ENCODE measurements at regions not wholly inside any gene's neighbourhood (a gene's known extent, or its start where the extent isn't known, plus 50 kb on each side); places are given as distances from the start of the nearest gene placed in this dataset.
"Not testable (repeated sequence)": the region's sequence is repeated elsewhere in the genome, so short reads cannot be mapped to it uniquely, and the experiment has no call there.

DNA sequence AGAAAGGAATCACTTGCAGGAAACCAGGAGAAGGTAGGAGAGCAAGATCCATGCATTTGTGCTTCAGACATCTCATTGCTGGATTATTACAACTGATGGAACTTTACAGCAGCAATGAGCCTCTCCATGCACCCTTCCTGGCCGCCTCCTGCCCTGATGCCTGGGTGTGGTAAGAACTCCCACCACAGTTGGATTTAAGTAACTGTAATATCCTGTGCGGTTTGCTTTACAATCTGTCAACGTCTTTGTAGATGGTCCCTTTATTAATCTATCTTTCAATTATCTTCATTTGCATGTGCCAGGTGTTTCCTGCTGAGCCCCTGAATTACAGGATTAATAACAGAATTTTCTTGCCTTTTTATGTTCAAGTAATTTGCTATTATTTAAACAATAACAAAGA lies 1300.5 kb upstream of the TMEM132C start:
- no peak for DNase-seq (ENCODE audit: low spot score)

DNA sequence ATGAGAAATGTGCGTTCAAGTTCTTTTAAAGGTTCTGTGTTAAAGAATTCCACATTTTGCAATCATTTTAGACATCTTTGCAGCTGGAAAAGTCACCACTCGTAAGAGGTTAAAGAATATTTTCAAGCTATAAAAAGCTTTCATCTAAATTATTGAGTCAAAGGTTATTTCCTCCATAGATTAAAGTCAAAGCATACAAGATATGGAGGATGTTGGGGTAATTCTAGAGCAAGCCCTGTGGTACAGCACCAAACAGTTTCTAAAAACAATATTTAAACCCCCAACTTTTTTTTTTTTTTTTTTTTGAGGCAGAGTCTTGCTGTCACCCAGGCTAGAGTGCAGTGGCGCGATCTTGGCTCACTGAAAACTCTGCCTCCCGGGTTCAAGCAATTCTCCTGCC lies 1299.8 kb upstream of the TMEM132C start:
- DNase-seq (ENCODE audit: low spot score), result no peak

DNA sequence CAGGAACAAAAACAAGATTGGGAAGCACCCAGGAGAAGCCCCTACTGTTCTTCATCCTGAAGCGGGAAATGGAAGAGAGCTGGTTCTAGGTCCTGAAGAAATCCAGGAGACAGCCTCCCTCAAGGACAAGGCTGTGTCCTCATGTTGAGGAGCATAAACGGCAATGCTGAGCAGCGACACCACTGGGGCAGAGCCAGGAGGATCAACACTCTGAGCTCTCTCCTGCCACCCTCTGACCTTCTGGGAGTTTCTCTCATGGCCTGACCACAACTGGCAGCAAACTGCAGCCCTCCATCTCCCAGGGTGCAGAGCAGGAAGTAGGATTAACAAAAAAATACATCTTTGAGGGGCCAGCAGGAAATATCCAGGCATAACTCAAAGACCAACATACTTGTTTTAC lies 1292.2 kb upstream of the TMEM132C start:
- DNase-seq (ENCODE audit: low spot score), result no peak

DNA sequence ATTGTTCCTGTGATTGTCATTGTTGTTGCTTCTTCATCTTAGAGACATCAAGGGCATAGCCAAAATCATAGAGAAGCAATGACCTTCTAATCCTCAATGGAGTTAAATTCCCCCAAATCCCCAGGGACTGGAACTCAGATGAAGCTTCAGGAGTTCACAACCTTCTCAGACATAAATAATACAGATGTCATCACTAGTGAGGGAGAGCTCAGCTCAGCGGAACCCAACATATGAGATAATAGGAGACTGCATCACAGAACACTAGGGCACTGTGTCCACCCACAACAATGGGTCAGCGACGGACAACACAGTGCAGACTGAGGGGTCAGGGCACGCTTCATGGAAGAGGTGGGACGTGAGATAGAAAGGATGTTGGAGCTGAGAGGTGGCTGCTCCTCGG lies 1290.4 kb upstream of the TMEM132C start:
- DNase-seq (ENCODE audit: low spot score), result no peak

GRCh38 chr12:126979564-126979963 lies 1287.4 kb upstream of the TMEM132C start:
- DNase-seq (ENCODE audit: low spot score), result not testable (repeated sequence)

DNA sequence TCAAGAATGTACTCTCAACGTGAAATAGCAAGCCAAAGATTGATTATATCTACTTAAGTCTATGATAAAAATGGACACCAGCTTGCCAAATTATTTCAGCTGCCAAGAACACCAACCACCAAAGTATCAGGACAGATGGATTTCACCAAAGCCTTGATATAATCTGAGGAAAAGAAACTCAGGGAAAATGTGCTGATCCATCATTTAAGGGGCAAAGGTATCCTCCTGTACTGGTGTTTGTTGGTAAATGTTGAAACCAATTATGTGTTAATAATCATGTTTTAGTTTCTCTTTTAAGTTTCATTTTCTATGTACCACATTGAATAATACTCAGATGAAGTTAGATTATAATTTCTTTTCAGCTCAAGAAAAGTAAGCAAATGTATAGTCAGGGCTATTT lies 1284.3 kb upstream of the TMEM132C start:
- no peak for DNase-seq (ENCODE audit: low spot score)

- DNase-seq (ENCODE audit: low spot score), result not testable (repeated sequence)
Observed at GRCh38 chr12:126983735-126984134, 1283.2 kb upstream of the TMEM132C start.

DNA sequence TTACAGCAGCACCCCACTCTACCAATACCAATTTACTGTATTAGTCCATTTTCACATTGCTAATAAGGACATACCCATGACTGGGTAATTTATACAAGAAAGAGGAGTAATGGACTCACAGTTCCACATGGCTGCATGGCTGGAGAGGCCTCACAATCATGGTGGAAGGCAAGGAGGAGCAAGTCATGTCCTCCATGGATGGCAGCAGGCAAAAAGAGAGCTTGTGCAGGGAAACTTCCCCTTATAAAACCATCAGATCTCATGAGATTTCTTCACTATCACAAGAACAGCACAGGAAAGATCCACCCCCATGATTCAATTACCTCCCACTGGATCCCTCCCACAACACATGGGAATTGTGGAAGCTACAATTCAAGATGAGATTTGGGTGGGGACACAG lies 1281.3 kb upstream of the TMEM132C start:
- DNase-seq (ENCODE audit: low spot score), result not testable (repeated sequence)

DNA sequence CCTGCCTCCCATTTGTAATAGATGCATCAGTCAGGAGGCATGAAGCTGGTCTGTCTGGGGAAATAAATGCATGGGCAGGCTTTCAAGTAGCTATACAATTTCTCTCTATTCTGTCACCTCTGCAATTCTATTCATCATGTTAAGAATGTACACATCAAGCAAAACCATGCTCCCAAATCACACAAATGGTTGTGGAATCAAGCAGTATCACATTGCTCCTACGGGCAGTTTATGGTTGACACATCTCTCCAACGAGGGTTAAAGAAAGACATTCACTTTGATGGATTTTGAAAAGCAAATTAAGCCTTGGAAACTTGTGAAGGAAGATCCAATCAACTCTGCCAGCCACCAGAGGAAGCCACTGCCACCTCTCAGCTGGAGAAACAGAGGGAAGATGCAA lies 1277.4 kb upstream of the TMEM132C start:
- DNase-seq (ENCODE audit: low spot score), result no peak

GRCh38 chr12:126993898-126994297 lies 1273.1 kb upstream of the TMEM132C start:
- no peak for DNase-seq (ENCODE audit: low spot score)

DNA sequence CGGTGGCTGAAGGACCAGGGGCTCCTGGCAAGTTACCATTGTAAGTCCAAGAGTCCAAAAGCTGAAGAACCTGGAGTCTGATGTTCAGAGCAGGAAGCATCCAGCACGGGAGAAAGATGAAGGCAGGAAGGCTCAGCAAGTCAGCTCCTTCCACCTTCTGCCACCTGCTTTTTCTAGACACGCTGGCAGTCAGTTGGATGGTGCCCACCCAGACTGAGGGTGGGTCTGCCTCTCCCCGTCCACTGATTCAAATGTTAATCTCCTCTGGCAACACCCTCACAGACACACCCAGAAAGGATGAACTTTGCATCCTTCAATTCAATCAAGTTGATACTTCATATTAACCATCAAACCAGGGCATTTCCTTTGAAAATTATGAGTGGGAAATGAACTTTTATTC lies 1272.4 kb upstream of the TMEM132C start:
- no peak for DNase-seq (ENCODE audit: low spot score)

DNA sequence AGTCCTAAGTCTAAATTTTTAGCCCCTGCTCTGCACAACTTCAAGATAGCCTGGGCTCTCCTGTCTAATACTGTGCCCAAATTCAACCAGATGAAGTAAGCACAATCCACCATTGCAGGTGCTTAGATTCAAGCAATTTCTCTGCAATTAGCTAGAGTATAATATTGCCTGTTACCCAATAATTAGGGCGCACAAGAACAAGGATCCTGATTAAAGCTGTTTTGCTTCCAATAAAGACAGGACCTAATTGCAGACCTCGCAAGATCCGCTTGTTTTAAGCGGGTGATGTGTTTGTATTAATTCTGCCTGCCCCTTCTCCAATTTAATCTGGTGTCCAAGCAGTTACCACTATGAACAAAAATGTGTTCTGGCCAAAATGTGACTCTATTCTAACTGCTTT lies 1268.9 kb upstream of the TMEM132C start:
- DNase-seq (ENCODE audit: low spot score), result no peak

DNA sequence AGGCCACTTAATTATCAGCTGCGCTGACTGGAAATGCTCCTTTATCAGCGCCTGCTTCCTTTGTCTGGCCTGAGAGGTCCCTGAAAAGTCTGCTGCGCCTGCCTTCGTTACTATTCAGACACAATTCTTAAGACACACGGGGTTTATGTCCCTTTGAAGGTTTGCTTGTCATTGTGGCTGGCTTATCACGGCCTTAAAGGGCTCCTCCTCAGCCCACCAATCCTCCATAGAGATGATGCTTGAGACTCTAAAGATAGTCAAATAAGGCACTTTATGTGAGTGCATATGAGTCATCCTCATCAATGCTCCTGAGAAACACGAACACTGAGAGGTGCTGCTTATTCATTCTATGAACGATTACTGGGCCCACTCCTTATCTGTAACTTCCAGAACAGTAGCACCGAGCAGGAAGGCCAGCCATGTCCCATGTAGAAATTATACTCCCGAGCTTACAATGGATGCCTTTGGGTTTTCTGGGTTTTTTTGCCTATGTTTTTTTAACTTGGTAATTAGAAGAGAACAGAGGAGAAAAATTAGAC lies 1268.2 kb upstream of the TMEM132C start:
- DNase-seq (ENCODE audit: low spot score), result no peak

GRCh38 chr12:126999352-126999751 lies 1267.6 kb upstream of the TMEM132C start:
- DNase-seq (ENCODE audit: low spot score), result no peak

- no peak for DNase-seq (ENCODE audit: low spot score)
Observed at GRCh38 chr12:127005406-127005805, 1261.6 kb upstream of the TMEM132C start.

DNA sequence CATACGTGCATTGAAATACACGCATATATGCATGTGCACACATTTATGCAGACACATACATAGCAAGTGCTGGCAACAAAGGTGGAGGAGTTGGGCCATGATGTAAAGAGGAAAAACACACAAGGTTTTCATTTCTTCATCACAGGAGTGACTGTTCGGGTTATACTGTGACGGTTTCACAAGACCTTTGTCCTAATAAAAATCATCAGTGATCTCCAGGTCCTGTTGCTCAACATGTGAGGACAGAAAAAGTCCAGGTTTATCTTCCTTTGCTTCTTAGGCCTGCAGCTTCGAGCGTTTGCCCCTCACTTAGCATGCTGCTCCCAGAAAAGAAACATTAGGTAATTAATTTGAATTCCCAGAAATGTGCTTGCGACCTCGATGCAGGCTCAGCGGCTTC lies 1260.0 kb upstream of the TMEM132C start:
- DNase-seq (ENCODE audit: low spot score), result no peak

DNA sequence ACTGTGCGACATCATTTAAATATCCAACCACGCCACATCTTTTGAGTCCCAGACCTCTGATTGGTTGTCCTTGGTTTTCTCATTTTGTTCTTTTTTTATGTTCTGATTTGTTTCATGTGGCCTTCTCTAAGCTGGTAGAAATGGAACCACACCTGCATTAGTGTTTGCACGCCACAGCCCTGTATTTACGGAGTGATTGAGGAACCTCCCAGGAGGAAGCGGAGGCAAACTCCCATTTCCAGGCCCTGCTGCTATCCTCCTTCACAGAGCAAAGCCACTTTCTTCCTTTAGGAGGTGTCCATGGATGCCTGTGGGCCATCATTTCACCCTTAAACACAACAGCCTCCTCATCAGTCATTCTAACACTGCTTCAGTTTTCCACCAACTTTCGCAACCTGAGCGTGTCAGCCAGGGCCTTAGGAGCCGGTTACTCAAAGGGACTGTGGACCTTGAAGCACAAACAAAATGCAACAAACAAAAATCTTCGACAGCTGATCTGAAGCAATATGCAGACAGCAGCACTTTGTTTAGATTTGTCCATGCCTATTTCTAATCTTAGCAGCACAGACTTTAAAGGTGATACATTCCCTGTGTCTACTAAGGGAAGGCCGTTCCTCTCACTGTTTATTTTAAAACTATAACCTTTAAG lies 1258.1 kb upstream of the TMEM132C start:
- no peak for DNase-seq (ENCODE audit: low spot score)

GRCh38 chr12:127012109-127012508 lies 1254.9 kb upstream of the TMEM132C start:
- no peak for DNase-seq (ENCODE audit: low spot score)

GRCh38 chr12:127013197-127013596 lies 1253.8 kb upstream of the TMEM132C start:
- DNase-seq (ENCODE audit: low spot score), result no peak

DNA sequence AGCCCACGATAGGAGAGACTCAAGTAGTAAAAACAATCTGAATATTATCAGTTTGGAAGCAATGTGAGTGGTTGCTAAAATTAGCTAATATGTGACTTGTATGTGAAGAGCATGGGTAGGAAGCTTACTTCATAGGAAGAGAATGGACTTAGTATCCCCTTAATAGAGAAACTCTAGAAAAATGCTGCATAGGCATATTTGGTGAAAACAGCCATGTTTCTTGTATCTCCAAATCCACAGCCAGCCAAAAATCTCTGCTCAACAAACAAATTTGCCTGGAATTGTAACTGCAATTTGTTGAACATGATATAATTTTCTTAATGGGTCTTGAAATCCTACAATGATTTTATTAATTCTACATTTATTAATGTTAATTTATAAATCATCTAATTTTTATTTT lies 1252.9 kb upstream of the TMEM132C start:
- no peak for DNase-seq (ENCODE audit: low spot score)

GRCh38 chr12:127024791-127025190 lies 1242.2 kb upstream of the TMEM132C start:
- no peak for DNase-seq (ENCODE audit: low spot score)

DNA sequence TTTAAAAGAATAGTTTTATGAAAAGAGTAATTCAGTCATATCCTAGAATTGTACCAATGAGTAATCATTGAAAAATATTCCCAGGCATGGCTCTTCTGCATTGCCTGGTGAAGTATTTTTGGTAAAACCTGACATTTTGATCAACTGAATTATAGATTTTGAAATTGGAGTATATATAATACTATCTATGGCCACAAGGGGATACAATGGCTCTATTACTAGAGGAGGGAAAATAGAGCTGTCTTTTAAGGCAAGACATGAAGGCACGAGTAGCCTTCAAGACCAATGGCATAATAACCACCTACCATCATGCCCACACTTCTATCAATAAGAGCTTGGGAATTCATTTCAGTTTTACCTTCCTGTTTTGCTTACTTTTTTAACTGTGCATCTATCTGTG lies 1241.4 kb upstream of the TMEM132C start:
- no peak for DNase-seq (ENCODE audit: low spot score)

GRCh38 chr12:127035011-127035879 lies 1231.7 kb upstream of the TMEM132C start:
- no peak for DNase-seq (ENCODE audit: low spot score)

All from NAMALWA (cell line).